GM19023 (cell line): ENCODE measurements at regions not wholly inside any gene's neighbourhood (a gene's known extent, or its start where the extent isn't known, plus 50 kb on each side); places are given as distances from the start of the nearest gene placed in this dataset.

Source experiments
- ATAC-seq: cut with Tn5 transposase; IDR thresholded peaks from one replicate; pipeline ENCODE4 v1.9.1; 2021; ENCODE audit warnings: mild to moderate bottlenecking, moderate library complexity; ENCODE audit not compliant: unreplicated experiment

DNA sequence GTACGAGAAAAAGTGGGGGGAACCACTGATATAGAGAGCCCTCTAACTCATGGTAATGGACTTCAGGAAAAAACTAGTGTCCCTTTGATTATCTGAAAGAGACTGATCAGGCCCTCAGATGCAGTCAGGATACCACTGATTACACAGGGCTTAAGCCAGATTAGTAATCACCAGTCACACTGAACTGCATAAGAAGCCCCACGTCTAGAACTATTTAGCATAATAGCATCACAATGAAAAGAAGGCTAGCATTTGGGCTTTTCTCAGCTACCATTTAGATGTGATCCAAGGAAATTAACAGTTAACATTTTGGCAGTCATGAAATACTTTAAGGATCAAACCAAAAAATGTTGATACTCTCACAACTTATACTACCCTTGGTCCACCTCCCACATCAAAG is 813.1 kb upstream of the POU3F3 start:
- ATAC-seq: no peak

DNA sequence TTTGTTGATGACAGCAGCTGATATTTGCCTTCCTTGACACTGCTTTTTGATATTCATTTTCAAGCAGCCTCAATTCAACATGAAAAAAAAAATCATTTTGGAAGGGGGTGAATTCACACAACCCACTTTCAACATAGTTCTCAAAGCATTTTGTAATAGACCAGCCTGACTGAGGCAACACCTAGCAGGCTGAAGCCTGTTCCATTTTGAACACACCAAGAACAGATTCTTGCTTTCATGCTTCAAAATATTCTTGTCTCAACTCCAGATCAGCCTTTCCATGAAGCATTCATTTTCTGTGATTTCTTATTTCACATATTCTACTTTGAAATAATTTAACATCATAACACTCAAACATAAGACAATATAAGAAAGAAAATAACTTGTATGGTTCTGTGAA is 812.6 kb upstream of the POU3F3 start:
- no peak for ATAC-seq

DNA sequence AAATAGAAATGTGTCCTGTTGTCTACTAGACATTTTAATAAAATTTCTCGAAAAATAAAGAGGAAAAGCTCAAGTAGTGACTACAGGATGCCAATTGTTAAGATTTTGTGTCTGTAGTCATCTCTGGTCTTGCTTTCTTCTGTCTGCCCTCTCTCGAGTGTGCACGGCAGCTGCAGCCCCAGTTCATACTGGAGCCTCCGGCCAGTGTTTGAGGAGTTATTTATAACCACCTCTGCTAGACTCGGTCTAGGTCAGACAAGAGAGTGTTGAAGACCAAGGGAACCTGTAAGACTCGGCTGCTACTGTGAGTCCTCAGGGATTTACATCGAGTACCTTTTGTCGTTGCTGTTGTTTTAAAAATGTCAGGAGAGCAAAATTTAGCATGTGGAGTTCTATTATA is 810.1 kb upstream of the POU3F3 start:
- no peak for ATAC-seq

- no peak for ATAC-seq
Measured at GRCh38 chr2:104045071-104045470, 808.8 kb upstream of the POU3F3 start.

- ATAC-seq: no peak
Measured at GRCh38 chr2:104046466-104046865, 807.4 kb upstream of the POU3F3 start.

- no peak for ATAC-seq
Measured at GRCh38 chr2:104047516-104047915, 806.4 kb upstream of the POU3F3 start.

DNA sequence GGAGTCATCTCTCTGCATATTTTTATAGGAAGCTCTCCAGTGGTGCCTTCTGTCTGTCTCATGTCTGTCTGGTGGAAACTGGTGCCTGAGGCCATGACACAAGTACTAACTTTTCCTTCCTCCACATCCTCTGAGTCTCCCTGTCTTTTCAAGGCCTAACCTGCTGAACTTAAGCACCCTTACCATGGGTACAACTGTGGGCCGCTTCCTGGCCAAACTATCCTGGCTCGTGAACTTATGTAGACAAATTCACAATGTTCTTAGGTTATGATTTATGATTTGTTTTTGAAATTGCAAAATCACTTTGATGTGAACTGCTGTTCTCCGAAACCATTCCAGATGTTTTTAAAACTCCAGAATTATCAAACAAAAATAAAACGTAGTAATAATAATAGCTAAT is 804.5 kb upstream of the POU3F3 start:
- no peak for ATAC-seq

- ATAC-seq: no peak
Measured at GRCh38 chr2:104049981-104050380, 803.9 kb upstream of the POU3F3 start.

- no peak for ATAC-seq
Measured at GRCh38 chr2:104050656-104051242, 803.2 kb upstream of the POU3F3 start.

DNA sequence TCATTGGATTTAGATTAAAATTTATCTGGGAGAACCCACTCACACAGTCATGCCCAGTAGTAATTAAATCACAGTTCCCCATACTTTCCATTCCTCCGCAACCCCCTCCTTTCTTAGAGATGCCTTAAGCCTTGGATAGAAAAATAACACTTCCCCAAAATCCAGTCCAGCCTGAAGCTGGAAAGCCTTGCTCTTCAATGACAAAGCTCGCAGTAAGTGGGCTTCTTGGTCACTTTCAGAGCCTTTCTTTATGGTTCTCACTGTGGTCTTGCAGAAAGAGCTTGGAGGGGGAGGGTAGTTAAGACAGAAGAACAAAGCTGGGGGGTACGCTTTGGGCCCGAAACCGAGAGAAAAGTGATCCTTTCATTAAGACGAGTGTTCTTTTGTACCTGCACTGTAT is 802.1 kb upstream of the POU3F3 start:
- ATAC-seq: no peak

DNA sequence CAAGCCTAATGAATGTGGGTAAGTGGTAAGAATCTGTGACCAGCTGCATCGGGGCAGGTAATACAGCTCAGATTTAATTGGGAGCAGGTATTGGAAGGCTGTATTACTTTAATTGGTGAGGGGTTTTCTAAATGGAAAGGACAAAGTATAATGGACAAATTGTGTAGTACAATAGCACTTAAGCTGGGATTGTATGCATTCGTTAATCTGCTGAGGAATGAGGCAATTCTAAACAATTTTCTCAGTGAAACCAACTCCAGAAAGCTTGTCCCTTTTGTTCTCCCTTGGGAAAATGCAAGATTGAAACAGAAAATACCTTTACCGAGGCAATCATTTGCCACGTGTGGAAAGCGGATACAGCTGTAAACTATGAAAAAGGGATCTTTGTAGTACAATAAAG is 801.6 kb upstream of the POU3F3 start:
- no peak for ATAC-seq

DNA sequence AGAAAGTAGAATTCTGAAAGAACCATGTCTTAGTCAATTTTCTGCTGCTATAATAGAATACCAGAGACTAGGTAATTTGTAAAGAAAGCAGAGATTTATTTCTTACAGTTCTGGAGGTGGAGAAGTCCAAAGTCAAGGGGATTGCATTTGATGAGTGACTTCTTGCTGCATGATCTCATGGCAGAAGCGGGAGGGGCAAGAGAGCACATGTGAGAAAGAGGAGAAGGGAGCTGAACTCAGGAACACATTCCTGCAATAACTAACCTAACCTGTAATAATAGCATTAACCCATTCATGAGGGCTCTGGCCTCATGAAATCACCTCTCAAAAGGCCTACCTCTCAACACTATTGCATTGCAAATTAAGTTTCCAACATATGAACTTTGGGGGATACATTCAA is 797.5 kb upstream of the POU3F3 start:
- no peak for ATAC-seq

- ATAC-seq: no peak
Measured at GRCh38 chr2:104068665-104069064, 785.2 kb upstream of the POU3F3 start.

DNA sequence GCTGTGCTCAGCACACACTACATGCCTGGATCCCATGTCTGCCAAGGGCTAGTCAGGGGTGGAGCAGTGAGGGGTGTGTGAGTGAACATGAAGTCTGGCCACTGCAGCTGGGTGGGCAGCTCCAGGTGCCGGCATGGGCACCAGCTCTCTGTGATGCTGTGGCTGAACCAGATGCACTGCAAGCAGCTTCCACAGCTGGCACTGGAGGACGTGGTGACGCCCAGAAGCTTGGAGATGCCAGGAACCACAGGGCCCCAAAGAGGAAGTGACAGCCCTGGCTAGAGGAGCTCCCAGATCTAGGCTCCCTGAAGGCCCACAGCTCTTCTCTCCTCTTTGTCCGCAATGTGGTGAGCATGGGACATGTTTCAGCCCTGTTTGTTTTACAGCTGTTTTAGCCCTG is 776.3 kb upstream of the POU3F3 start:
- ATAC-seq: no peak

DNA sequence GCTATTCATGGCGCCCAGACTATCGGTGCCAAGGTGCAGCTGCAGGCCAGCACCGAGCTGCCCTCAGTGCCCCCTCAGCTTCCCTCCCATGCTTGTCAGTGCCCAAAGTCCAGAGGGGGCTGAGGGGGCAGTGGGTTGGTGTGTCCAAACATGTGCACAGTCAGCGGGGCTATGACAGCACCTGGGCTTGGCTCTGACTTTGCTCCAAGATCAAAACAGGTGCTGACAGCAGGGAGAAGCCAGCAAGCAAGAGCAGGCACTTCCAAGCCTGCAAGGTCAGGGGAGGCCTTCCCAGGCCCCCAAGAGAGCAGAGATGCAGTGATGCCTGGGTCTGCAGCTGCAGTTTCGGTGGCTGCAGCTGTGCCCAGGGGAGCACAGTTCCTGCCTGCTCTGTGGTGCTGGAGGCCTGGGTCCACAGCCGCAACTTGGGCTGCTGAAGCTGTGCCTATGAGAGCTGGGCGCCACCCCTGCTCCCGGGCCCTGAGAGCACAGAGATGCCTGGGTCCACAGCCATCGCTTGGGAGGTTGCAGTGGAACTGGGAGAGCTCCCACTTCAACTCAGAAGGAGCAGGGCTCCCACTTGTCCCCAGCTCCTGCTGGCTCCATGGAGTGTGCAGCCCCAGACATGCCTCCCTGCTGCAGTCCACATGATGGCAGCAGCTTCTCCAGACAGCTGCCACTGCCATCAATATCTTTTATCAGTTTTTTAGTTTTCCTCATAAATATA is 775.3 kb upstream of the POU3F3 start:
- ATAC-seq: no peak

DNA sequence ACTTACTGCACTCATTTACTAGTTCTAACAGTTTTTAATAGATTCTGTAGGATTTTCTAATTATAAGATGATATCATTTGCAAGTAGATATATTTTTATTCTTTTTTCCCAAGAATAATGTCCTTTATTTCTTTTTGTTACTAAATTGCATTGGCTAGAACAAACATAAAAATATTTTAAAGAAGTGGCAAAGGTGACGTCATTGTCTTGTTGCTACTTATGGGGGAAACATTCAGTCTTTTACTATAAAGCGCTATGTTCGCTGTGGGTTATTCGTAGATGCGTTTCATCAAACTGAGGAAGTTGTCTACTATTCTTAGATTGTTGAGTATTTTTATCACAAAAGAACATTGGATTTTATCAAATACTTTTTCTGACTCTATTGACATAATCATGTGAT is 765.2 kb upstream of the POU3F3 start:
- no peak for ATAC-seq

DNA sequence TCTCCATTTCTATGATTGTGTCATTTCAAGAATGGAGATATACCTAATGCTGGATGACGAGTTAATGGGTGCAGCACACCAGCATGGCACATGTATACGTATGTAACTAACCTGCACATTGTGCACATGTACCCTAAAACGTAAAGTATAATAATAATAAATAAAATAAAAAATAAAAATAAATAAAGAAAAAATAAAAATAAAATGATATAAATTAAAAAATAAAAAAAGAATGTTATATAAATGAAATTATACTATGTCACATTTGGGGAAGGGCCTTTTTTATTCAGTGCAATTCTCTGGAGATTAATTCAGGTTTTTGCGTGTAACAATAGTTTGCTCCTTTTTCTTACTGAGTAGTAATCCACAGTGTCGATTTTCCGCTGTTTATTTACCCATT is 763.5 kb upstream of the POU3F3 start:
- no peak for ATAC-seq

GRCh38 chr2:104091894-104092293 is 762.0 kb upstream of the POU3F3 start:
- ATAC-seq: no peak

DNA sequence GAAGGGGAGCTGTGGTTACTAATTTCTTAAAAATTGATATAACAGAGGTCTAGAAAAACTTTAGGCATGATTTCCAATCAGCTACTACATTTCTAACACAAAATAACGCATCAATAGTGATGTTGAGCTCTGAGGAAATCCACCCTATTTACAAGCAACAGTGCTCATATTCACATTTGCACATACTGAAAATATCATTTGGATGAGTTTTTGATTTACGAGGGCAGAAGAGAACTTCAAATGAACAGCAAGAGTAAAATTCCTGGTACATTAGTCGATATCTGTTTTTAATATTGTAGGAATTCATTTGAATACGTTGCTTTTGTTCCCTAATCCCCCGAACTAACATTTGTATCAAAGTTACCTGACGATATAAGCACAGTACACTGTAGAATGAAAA is 761.0 kb upstream of the POU3F3 start:
- ATAC-seq: no peak

GRCh38 chr2:104102615-104103014 is 751.3 kb upstream of the POU3F3 start:
- ATAC-seq: no peak

DNA sequence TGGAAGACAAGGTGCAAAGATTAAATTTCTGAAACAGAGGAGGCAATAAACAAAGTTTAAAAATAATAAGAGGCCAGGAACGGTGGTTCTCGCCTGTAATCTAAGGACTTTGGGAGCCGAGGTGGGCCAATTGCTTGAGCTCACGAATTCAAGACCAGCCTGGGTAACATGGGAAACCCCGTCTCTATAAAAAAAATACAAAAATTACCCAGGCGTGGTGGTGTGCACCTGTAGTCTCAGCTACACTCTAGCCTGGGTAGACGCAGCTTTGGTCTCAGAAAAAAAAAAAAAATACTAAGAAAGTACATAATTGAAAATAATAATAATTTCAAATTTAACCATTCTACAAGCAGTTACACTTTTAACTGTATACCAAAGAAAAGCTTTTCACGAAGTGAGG is 744.6 kb upstream of the POU3F3 start:
- no peak for ATAC-seq

GRCh38 chr2:104118889-104119288 is 735.0 kb upstream of the POU3F3 start:
- no peak for ATAC-seq

- ATAC-seq: no peak
Measured at GRCh38 chr2:104120171-104120570, 733.7 kb upstream of the POU3F3 start.
